ENCODE measurements at regions not wholly inside any gene's neighbourhood (a gene's known extent, or its start where the extent isn't known, plus 50 kb on each side); places are given as distances from the start of the nearest gene placed in this dataset.

- TF ChIP-seq ZNF558 (tag by site-specific recombination; IDR thresholded peaks at IDR 0.05) (no peak), ZIC2 (tag by site-specific recombination; IDR thresholded peaks at IDR 0.05) (no peak), KLF8 (tag by site-specific recombination; IDR thresholded peaks at IDR 0.05) (no peak), ZBTB6 (tag by site-specific recombination; IDR thresholded peaks at IDR 0.05) (no peak), PRDM1 (tag by site-specific recombination; IDR thresholded peaks at IDR 0.05) (no peak), PATZ1 (tag by site-specific recombination; IDR thresholded peaks at IDR 0.05) (no peak), ZNF274 (IDR thresholded peaks at IDR 0.05; ENCODE audit: low read length) (no peak), ZNF274 (tag by site-specific recombination; IDR thresholded peaks at IDR 0.05; ENCODE audit: borderline replicate concordance) (no peak)
Measured at GRCh38 chrX:114127411-114128025, 456.4 kb upstream of the HTR2C start.

All from HEK293 (cell line).